ENCODE measurements at regions not wholly inside any gene's neighbourhood (a gene's known extent, or its start where the extent isn't known, plus 50 kb on each side); places are given as distances from the start of the nearest gene placed in this dataset.
"Not testable (repeated sequence)": the region's sequence is repeated elsewhere in the genome, so short reads cannot be mapped to it uniquely, and the experiment has no call there.

- H3K4me3 ChIP-seq (ENCODE audit: low read depth, low read length), result no peak overlapping the region
- no peak for TF ChIP-seq CTCF (IDR thresholded peaks at IDR 0.05; ENCODE audit: insufficient read depth, low read depth, low read length)
- no peak for DNase-seq (ENCODE audit: low read depth)
Measured at GRCh38 chr9:19920401-19920800, 131.6 kb upstream of the SLC24A2 start.

- no peak for TF ChIP-seq CTCF (IDR thresholded peaks at IDR 0.05; ENCODE audit: insufficient read depth, low read depth, low read length)
- no peak for DNase-seq (ENCODE audit: low read depth)
- H3K4me3 ChIP-seq (ENCODE audit: low read depth, low read length), result no peak overlapping the region
Measured at GRCh38 chr9:19918630-19919029, 129.8 kb upstream of the SLC24A2 start.

GRCh38 chr9:19914044-19914443 lies 125.2 kb upstream of the SLC24A2 start:
- no peak for DNase-seq (ENCODE audit: low read depth)
- no peak overlapping the region for H3K4me3 ChIP-seq (ENCODE audit: low read depth, low read length)
- TF ChIP-seq CTCF (IDR thresholded peaks at IDR 0.05; ENCODE audit: insufficient read depth, low read depth, low read length), result no peak

- no peak for TF ChIP-seq CTCF (IDR thresholded peaks at IDR 0.05; ENCODE audit: insufficient read depth, low read depth, low read length)
- DNase-seq (ENCODE audit: low read depth), result no peak
- H3K4me3 ChIP-seq (ENCODE audit: low read depth, low read length), result no peak overlapping the region
Measured at GRCh38 chr9:19913151-19913550, 124.3 kb upstream of the SLC24A2 start.

- H3K4me3 ChIP-seq (ENCODE audit: low read depth, low read length), result no peak overlapping the region
- no peak for DNase-seq (ENCODE audit: low read depth)
- no peak for TF ChIP-seq CTCF (IDR thresholded peaks at IDR 0.05; ENCODE audit: insufficient read depth, low read depth, low read length)
Measured at GRCh38 chr9:19903076-19903475, 114.2 kb upstream of the SLC24A2 start.

GRCh38 chr9:19901586-19901985 lies 112.7 kb upstream of the SLC24A2 start:
- DNase-seq (ENCODE audit: low read depth), result no peak
- no peak for TF ChIP-seq CTCF (IDR thresholded peaks at IDR 0.05; ENCODE audit: insufficient read depth, low read depth, low read length)
- no peak overlapping the region for H3K4me3 ChIP-seq (ENCODE audit: low read depth, low read length)

GRCh38 chr9:19896161-19896560 lies 107.3 kb upstream of the SLC24A2 start:
- no peak overlapping the region for H3K4me3 ChIP-seq (ENCODE audit: low read depth, low read length)
- DNase-seq (ENCODE audit: low read depth), result no peak
- no peak for TF ChIP-seq CTCF (IDR thresholded peaks at IDR 0.05; ENCODE audit: insufficient read depth, low read depth, low read length)

GRCh38 chr9:19895578-19895977 lies 106.7 kb upstream of the SLC24A2 start:
- not testable (repeated sequence) for H3K4me3 ChIP-seq (ENCODE audit: low read depth, low read length)

More at GRCh38 chr9:19895578-19895977, 106.7 kb upstream of the SLC24A2 start:
- not testable (repeated sequence) for DNase-seq (ENCODE audit: low read depth)
